HG03520 (cell line): ENCODE measurements at regions not wholly inside any gene's neighbourhood (a gene's known extent, or its start where the extent isn't known, plus 50 kb on each side); places are given as distances from the start of the nearest gene placed in this dataset.

Experiments
- ATAC-seq: cut with Tn5 transposase; IDR thresholded peaks from one replicate; pipeline ENCODE4 v1.9.1; 2021; ENCODE audit warnings: mild to moderate bottlenecking, moderate library complexity; ENCODE audit not compliant: unreplicated experiment

DNA sequence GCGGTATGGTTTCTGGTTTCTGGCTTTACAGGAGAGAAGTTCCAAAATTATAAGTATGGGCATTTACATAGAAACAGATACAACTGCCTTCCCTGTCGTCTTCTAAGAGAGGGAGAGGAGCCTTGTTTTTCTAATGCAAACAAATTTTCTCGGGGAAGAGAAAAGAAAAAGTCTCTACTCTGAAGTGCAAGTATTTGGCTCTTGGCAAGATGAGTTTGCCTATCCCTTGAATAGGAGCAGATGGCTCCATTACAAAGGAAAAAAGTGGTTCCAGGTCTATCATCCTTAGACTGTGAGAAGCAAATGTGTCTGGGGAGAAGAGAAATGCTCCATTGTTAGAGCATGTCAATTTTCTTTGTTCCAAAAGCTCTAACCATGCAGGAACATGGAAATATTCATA is 455.6 kb downstream of the BUD13 start:
- no peak for ATAC-seq

DNA sequence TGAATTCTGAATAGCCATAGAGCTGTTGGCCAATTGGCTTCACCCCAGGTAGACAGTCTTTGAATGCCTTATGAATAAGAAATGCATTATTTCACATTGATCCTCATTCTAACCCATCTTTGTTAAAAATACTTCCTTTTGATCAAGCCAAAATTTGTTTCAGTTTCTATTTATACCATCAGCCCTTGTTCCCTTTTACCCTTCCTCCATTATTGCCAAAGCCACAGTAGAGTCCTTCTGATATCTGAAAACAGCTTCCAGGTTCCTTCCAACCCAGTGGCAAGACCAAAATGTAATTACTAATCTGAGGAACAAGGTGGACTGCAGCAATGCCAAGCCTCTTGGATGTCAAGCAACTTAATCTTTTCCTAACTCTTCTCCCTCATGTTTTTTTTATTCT is 458.8 kb downstream of the BUD13 start:
- ATAC-seq, result no peak

DNA sequence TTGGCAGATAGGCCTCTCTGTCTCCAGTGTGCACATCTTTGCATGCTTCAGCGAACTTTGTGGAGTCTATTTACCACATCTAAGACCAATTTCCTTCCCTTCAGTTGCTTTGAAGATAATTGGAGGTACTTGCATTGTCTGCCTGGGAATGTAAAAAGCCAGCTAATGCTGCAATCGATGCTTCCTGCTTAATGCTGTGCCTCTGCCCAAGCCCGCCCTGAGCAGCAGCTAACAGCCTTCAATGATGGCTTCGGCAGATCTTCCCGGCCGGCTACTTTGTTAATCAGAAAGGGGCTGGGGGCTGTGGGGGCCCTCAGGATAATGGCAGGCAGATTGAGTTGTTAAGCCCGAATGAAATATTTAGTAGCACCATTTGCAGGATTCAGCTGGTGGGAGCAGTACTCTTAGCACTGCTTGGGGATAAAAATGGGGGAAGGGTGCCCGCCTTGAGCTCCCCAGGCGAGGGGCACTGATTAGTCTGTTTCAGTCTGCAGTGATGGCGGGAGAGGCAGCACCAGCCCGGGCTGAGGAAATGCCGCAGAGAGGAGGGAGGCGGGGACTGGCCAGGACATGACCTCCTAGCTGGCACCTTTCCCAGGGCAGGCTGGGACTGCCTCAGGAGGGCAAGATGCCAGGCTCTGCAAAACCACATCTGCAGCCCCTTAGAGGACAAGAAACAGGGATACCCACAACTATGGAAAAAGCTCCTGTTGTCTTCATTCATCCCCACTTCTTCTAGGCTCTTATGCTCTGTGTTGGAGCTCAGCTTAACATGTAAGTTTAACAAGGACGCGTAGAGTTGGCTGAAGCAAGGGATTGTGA is 460.0 kb downstream of the BUD13 start:
- ATAC-seq, result no peak

DNA sequence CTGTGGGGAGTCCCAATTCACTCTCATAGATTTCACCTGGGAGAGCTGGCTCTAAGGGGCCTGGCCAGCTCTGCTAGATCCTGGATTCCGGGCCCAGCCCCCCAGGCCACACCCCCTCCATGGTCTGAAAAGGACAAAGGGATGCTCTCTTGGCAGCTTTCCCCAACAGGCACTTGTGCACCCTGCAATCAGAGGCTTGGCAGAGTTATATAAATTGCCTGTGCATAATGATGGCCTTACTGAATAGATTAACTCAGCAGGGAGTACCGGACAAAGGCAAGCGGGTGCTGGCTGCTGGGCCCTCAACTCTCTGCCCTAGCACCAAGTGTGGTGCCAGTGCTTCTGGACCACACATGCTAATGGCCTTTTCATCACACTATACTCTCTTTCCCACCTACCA is 461.6 kb downstream of the BUD13 start:
- no peak for ATAC-seq

DNA sequence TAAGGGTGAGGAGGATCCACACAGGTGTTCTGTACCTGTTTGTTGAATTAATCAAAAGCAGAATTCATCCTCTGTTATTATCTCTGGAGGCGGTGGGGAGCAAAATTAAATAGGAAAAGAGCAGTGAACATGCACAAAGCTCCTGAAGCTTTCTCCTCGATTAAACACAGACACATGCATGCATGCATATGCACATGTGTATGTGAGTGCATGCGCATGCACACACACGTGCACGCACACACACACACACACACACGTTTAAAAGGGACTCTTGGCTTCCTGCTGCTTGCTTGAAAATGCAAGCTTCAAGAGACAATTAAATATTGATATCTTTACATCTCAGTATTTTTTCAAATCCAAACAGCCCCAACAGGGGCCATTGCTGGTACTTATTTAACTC is 462.1 kb downstream of the BUD13 start:
- no peak for ATAC-seq

DNA sequence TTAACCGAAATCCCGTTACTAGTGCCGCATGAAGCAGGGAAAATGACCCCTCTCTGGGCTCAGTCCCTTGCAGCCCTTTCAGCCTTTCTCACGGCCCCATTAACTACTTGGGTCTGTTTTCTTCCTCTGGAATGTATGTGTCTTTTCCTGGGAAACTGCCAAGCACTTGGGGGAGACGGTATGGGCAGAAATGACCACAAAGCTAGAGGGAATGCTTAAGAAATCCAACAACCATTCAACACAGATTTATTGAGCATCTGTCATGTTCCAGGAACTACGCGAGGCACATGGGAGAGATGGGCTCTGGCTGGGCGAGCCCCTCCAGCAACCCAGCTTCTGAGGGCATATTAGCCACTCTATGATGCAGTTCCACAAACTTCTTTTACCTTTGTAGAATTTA is 462.6 kb downstream of the BUD13 start:
- ATAC-seq, result no peak

DNA sequence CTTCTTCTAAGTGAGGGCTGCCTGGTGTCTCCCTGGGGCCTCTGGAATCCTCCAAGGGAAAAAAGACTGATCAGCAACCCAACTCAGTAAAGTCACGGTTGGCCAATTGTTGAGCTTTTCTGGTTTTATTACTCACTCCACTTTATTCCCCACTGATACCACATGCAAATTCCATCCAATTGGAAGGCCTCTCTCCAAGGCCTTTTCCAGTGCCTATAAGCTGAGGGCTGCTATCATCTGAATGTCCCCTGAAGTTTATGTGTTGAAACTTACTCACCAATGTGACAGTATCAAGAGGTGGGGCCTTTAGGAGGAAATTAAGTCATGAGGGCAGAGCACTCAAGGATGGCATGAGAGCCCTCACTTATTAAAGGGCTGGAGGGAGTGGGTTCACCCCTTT is 463.3 kb downstream of the BUD13 start:
- no peak for ATAC-seq

DNA sequence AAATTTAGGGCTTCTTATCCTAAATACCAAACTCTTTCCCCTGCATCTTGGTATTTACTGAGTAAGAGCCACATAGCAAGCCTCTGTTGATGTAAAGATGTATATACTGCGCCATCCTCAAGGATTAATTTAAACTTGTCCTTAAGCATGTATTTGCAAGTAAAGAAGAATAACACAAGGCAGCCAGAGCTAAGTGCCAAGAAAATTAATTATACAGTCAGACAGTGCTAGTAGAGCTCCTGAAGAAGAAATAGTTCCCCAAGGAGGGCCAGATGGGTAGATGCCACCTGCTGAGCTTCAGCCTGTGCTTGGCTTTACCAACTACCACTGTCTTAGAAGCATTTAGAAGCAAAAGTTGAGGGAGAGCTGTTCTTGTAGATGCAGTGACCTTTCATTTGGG is 470.0 kb downstream of the BUD13 start:
- ATAC-seq, result no peak

DNA sequence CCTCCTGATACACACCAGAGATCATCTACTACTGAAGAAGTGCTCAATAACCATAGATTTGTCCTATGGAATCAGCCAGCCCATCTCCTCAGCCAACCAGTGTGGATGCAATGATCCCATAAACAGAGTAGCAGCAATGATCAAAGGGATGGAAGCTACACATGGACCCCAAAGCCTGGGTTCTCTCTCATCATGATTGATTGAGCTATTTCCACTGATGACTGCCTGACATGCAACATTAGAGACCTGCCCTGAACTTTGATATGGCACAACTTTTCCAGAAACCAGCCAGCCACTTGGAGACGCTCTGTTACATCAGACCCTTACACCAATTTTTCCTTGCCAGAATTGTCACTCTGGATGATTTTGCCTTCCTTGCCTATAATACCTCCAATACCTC is 471.6 kb downstream of the BUD13 start:
- ATAC-seq, result no peak

DNA sequence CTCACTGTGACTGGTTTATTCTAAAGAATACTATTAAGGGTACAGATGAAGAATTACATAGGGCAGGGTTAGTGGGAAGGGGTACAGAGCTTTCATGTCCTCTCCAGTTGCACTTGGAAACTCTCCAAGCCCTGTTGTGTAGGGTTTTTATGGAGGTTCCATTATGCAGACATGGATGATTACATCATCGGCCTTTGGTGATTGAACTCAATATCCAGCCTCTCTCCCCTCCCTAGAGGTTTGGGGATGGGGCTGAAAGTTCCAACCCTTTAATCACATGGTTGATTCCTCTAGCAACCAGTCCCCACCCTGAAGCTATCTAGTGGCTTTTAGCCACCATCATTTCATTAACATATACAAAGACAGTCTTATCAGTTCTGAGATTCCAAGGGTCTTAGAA is 472.6 kb downstream of the BUD13 start:
- no peak for ATAC-seq

DNA sequence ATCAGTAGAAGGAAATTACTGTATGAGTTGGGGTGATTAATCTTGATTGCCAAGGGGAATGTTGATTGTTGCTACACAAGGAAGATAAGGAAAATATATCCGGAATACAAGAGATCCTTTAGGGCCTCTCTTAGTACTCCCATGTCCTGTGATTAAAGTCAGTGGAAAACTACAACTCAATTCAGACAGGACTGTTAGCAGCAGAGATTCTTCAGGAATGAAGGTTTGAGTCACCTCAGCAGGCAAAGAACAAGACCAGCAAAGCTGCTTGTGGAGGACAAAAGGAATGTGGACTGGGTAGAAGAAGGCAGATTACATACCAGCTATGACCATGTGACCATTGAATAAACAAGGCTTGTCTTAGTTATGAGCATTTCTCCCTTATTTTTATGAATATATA is 478.2 kb downstream of the BUD13 start:
- ATAC-seq, result no peak

DNA sequence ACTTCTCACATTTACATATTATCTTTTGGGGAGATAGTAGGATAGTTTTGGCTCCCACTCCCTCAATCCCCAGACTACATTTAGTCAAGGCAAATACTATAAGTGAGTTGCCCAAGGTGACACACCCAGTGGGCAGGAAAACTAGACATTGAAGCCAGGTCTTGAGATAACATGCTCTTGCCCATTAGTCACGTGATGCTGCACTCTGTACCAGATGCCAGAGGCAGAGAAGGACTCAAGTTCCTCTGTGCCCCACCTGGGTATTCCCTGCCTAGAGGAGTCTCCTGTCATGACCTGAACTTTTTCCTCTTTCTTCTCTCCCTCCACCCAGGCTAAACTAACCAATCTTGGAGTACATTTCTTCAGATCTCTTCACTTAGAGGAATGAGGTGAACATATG is 484.9 kb downstream of the BUD13 start:
- ATAC-seq, result no peak

DNA sequence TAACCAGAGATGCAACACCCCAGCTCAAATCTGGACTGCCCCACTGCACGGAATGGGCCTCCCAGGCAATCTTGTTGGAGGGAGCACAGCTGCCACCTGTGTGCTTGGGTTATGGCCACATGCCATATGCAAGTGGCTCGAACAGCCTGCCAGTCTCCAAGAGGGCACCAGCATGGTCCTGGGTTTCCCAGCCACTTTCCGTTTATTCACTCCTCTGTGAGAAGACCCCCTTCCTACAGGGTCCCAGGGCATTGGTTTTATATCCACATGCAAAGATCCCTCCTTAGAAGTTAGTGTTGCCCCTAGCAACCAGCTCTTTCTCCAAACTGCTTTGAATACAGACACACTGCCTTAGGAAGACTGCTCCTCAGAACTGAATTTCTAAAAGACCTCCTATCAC is 487.8 kb downstream of the BUD13 start:
- ATAC-seq, result no peak

DNA sequence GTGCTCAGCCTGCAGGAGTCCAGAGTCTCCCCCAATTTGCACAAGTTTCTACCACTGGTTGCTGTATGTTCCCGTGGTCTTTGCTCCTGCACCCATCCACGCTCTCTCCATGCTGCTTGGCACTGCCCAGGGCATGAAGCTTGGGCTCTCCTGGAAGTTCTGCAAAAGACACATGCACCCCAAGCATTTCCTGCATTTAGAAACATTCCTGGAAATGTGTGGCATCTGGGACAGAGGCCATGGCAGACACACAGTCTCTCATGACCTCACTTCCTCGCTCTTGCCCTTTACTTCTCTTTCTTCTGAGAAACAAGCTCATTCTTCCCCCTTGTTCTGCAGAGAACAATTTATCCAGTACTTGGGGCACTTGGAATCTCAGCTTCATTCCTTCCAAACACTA is 489.5 kb downstream of the BUD13 start:
- ATAC-seq, result no peak

DNA sequence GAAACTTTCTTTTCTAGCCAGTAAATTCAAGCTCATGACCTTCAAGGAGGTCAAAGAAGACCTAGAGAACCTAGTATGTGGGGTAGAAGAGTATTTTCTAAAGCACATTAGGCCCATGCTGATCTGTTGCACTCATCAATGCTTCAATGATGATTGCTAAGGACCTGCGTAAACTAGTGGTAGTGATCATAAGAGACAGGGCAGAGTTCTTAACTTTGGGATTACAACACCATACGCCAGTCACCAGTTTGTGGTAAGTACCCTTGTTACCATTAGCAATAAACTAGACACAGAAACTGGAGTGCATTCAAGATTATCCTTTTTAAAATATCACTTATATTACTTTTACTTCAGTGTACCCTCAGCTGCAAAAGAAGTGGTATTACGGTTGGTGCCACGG is 490.3 kb downstream of the BUD13 start:
- no peak for ATAC-seq

DNA sequence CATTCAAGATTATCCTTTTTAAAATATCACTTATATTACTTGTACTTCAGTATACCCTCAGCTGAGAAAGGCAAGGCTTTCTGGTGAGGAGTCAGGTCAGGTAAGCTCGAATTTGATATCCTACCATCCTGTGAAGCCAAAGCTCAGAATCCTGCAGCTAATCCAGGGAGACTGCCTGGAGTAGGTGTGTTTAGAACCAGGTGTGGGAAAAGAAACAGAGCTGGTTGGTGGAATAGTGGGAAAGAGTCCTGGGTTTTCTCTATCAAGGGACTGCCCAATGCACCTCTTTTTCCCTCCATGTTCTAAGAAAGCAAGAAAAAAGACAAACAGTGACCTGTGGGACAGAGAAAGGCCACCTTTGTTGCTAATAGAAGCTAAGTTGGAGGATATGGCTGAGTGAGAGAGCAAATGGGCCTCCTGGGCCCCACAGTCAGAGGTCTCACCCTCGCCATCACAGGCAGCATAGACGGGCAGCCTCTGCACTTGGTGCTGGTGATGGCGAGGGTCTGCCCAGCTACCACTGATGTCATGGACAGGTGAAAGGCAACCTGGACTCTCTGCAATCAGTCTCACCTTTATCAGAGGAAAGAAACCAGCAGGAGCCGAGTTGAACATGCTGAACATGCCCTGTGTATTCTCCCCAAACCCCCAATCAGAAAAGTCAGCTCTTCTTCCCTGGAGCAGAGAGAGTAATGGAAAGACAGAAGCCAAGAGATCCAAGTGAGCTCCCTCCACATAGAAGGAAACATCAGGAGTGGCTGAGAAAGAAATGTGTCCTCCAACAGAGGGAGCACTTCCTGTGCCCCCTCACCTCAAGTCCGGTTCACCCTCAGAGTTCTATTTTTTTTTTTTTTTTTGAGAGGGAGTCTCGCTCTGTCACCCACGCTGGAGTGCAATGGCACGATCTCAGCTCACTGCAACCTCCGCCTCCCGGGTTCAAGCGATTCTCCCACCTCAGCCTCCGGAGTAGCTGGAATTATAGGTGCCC is 491.3 kb downstream of the BUD13 start:
- ATAC-seq, result no peak

DNA sequence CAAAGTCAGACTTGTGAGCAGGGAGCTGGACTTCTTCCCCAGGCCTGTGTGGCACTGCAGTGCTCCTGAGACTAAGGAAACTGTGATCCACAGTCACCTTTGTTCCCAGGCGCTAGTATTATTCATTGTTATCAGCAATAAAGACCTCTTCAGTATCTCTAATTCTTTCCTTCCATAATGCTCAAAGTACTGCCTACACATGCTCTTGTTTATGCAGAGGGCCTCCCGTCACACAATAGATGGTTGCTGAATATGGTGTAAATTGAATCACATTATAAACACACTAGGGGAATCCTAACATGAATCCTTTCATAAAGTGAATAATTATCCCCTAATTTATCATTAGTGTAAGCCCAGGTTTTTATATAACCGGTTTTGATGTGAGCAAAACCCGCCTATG is 493.3 kb downstream of the BUD13 start:
- no peak for ATAC-seq

DNA sequence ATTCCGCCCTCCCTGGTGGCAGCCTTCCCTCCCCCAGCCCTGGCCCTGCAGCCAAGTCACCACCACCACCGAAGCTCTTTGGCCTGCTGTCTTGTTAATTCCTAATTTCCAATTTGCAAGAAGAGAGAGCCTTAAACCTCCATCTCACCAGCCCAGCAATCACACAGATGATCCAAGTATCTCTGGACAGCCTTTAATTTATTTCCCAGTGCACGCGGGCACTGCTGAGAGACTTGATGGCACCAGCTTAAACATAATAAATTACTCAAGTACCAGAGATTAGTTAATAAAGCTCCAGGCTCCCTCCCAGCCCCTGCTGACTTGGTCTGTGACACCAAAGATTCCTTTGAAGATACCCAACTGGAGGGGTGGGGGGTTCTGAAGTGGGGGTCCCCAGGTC is 494.7 kb downstream of the BUD13 start:
- ATAC-seq, result no peak

DNA sequence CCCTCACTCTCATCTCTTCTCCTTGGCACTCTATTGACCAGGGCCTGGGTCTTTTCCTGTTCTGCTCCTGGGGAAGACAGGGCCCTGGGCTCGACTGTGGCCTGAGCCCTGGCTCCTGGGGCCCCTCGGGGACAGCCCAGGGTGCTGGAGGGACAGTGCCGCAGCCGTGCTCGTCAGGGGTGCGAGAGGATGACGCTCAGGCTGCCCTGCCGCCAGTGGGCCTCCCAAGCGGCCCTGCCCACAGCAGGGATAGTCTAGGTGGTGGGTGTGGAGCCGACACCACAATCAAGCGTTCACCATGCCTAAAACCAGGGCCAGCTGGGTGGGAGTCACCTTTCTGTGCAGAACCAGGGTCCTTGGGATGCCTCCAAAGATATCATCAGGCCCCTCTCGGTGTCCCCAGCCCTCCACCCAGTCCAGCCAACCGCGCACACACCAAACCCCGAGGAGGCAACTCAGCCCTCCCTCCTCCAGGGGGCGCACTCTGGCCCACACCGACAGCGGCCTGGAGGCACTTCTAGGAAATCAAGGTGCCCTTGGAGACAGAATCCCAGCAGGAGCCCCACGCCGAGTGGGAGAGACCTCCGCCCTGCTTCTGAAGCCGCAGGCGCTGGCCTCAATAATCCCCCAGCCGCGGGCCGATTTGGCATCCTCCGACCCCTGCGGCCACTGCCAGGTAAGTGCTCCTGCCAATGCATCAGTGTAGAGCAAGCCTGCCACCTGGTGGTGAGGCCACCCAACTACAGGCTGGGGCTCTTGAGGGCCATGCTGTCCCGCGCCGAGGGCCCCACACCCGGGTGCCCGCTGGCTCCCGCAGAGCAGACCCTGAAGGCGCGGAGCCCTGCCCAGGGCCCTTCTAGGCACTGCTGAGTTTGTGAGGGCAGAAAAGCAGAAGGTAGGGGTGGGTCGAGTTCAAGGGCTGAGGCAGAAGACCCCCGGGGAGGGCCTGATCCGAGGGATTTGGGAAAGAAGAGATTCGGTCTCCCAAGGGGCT is 496.4 kb downstream of the BUD13 start:
- ATAC-seq, result peak; percentile 78

DNA sequence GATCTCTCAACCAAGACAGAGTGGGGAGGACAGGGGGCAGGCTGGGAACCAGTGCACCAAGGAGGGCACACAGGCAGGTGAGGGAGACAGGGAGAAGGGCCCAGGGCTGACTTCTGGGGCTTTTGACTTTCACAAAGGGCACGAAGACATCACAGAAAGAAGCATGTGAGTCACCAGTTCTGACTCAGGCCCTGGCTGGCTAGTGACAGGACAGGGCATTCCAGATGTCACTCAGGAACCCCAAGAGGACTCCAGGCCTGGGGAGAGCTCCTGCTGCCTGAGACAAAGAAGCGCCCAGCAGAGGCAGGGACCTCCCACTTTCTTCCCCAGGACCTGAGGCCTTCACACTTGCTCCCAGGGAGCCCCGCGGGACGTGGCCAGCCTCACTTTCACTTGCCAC is 497.2 kb downstream of the BUD13 start:
- no peak for ATAC-seq

DNA sequence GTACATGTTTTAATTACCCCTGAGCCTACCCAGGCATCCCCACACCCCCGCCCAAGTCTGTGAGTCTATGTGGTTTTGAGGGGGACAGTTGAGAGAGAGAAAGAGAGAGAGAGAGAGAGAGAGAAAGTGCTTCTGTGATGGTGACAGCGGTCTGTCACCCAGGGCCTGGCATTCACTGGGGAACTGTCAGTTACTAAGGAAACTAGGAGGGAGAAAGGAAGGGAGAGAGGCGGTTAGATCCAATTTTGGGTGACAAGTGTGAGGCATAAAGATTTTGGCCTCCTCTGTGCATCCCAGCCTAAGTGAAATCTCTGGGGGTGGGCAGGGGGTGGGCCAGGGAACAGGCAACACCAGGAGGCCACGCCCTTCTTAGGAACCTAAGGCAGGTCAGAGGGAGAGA is 498.3 kb downstream of the BUD13 start:
- no peak for ATAC-seq
